ENCODE measurements at regions not wholly inside any gene's neighbourhood (a gene's known extent, or its start where the extent isn't known, plus 50 kb on each side); places are given as distances from the start of the nearest gene placed in this dataset.

DNA sequence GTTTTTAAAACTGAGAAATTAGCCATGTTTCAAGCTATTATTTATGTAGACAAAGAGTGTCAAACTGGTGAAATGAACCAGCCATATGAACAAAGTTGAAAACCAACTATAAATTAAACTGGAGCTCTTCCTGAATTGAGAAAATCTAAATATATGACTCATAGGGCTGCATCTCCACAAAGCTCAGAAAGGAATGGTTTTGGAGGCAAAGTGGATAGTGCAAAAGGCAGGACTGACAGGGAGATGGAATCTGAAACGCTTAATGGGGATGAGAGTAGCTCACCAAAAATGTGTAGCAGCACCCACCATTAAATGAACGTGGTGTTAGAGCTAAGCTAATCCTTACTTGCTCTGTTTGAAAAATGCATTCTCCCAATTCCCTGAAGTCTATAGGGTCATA, 1066.0 kb downstream of the AGBL1 start:
- Histone ChIP-seq H3K27me3 (ENCODE audit: low read depth, low read length) (no peaks in the 10 kb centered on the region), H2AFZ (ENCODE audit: low read depth, low read length) (no peak overlapping the region), H3K4me3 (ENCODE audit: low read length) (no peak overlapping the region), H3K4me2 (ENCODE audit: low read length) (no peak overlapping the region), H3K36me3 (replicated peaks; ENCODE audit: low read depth, low read length) (no peaks in the 10 kb centered on the region), H3K79me2 (ENCODE audit: low read length) (no peaks in the 10 kb centered on the region), H4K20me1 (ENCODE audit: insufficient read depth, low read length) (no peaks in the 10 kb centered on the region), H3K27ac (ENCODE audit: low read length) (no peak overlapping the region), H3K9me3 (ENCODE audit: insufficient read depth, low read length) (no peaks in the 10 kb centered on the region), H3K4me1 (ENCODE audit: low read length) (no peaks in the 10 kb centered on the region), H3K9ac (ENCODE audit: low read length) (no peak overlapping the region)
- TF ChIP-seq EZH2phosphoT487 (IDR thresholded peaks at IDR 0.05; ENCODE audit: low read depth) (no peak), CTCF (IDR thresholded peaks at IDR 0.05; ENCODE audit: low read depth, low read length) (no peak)

GRCh38 chr15:87144775-87145174, 1065.1 kb downstream of the AGBL1 start:
- Histone ChIP-seq H4K20me1 (ENCODE audit: insufficient read depth, low read length) (no peaks in the 10 kb centered on the region), H3K27me3 (ENCODE audit: low read depth, low read length) (no peaks in the 10 kb centered on the region), H3K4me3 (ENCODE audit: low read length) (no peak overlapping the region), H3K36me3 (replicated peaks; ENCODE audit: low read depth, low read length) (no peaks in the 10 kb centered on the region), H3K27ac (ENCODE audit: low read length) (no peak overlapping the region), H3K9me3 (ENCODE audit: insufficient read depth, low read length) (no peaks in the 10 kb centered on the region), H2AFZ (ENCODE audit: low read depth, low read length) (no peak overlapping the region), H3K4me2 (ENCODE audit: low read length) (no peak overlapping the region), H3K4me1 (ENCODE audit: low read length) (no peaks in the 10 kb centered on the region), H3K79me2 (ENCODE audit: low read length) (no peaks in the 10 kb centered on the region), H3K9ac (ENCODE audit: low read length) (no peak overlapping the region)
- no peak for TF ChIP-seq EZH2phosphoT487 (IDR thresholded peaks at IDR 0.05; ENCODE audit: low read depth)
- no peak for TF ChIP-seq CTCF (IDR thresholded peaks at IDR 0.05; ENCODE audit: low read depth, low read length)

DNA sequence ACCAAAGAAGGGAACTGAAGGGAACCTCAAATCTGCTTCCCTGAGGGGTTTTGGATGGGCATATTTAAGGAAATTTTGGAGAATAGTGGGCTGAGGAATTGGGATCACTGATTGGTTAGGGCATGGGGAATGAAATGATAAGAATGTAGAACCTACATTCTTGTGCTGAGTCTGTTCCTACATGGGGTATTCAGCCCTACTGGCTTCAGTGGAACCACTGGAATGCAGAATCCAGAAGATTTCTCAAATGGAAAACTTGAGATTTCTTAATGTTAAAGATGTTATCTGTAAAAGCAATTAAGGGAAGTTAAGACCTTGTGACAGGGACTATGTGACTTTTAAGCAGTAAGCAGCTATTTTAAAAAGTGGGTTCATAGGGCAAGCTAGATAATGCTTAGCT, 1062.4 kb downstream of the AGBL1 start:
- TF ChIP-seq CTCF (IDR thresholded peaks at IDR 0.05; ENCODE audit: low read depth, low read length) (no peak), EZH2phosphoT487 (IDR thresholded peaks at IDR 0.05; ENCODE audit: low read depth) (no peak)
- H2AFZ ChIP-seq (ENCODE audit: low read depth, low read length), result no peak overlapping the region
- H3K9ac ChIP-seq (ENCODE audit: low read length), result no peak overlapping the region
- no peaks in the 10 kb centered on the region for H3K9me3 ChIP-seq (ENCODE audit: insufficient read depth, low read length)
- H4K20me1 ChIP-seq (ENCODE audit: insufficient read depth, low read length), result no peaks in the 10 kb centered on the region
- no peak overlapping the region for H3K27ac ChIP-seq (ENCODE audit: low read length)
- H3K27me3 ChIP-seq (ENCODE audit: low read depth, low read length), result no peaks in the 10 kb centered on the region
- no peak overlapping the region for H3K4me2 ChIP-seq (ENCODE audit: low read length)
- no peaks in the 10 kb centered on the region for H3K79me2 ChIP-seq (ENCODE audit: low read length)
- H3K36me3 ChIP-seq (replicated peaks; ENCODE audit: low read depth, low read length), result no peaks in the 10 kb centered on the region
- no peaks in the 10 kb centered on the region for H3K4me1 ChIP-seq (ENCODE audit: low read length)
- no peak overlapping the region for H3K4me3 ChIP-seq (ENCODE audit: low read length)

- TF ChIP-seq CTCF (IDR thresholded peaks at IDR 0.05; ENCODE audit: low read depth, low read length) (no peak), EZH2phosphoT487 (IDR thresholded peaks at IDR 0.05; ENCODE audit: low read depth) (no peak)
- Histone ChIP-seq H3K27me3 (ENCODE audit: low read depth, low read length) (no peaks in the 10 kb centered on the region), H4K20me1 (ENCODE audit: insufficient read depth, low read length) (no peaks in the 10 kb centered on the region), H2AFZ (ENCODE audit: low read depth, low read length) (no peak overlapping the region), H3K36me3 (replicated peaks; ENCODE audit: low read depth, low read length) (no peaks in the 10 kb centered on the region), H3K4me3 (ENCODE audit: low read length) (no peak overlapping the region), H3K79me2 (ENCODE audit: low read length) (no peaks in the 10 kb centered on the region), H3K4me2 (ENCODE audit: low read length) (no peak overlapping the region), H3K4me1 (ENCODE audit: low read length) (no peaks in the 10 kb centered on the region), H3K9ac (ENCODE audit: low read length) (no peak overlapping the region), H3K9me3 (ENCODE audit: insufficient read depth, low read length) (no peaks in the 10 kb centered on the region), H3K27ac (ENCODE audit: low read length) (no peak overlapping the region)
Measured at GRCh38 chr15:87135109-87135508, 1055.4 kb downstream of the AGBL1 start.
